Lower leg skin (tissue), 3 donors: ENCODE measurements at regions not wholly inside any gene's neighbourhood (a gene's known extent, or its start where the extent isn't known, plus 50 kb on each side); places are given as distances from the start of the nearest gene placed in this dataset.

Source experiments
- POLR2A ChIP-seq, 2 donors: fragments of 450-650 bp; IDR thresholded peaks; one replicate each; pipeline ENCODE4 v1.6.1; 2016 to 2017; ENCODE audit warnings: antibody characterized with exemption in 2 of 2, mild to moderate bottlenecking in 1 of 2, moderate library complexity in 1 of 2
- TF ChIP-seq, protein P1 (sequence below), 3 donors: fragments of 450-650 bp; IDR thresholded peaks; one replicate each; pipeline ENCODE4 v1.5.1; 2016; ENCODE audit warnings: antibody characterized with exemption in 3 of 3, mild to moderate bottlenecking in 3 of 3, moderate library complexity in 2 of 3

GRCh38 chr6:90370493-90370959 is 73.9 kb upstream of the BACH2 start:
- no peak for TF ChIP-seq POLR2A (IDR thresholded peaks at IDR 0.05)
- TF ChIP-seq, protein P1, sequence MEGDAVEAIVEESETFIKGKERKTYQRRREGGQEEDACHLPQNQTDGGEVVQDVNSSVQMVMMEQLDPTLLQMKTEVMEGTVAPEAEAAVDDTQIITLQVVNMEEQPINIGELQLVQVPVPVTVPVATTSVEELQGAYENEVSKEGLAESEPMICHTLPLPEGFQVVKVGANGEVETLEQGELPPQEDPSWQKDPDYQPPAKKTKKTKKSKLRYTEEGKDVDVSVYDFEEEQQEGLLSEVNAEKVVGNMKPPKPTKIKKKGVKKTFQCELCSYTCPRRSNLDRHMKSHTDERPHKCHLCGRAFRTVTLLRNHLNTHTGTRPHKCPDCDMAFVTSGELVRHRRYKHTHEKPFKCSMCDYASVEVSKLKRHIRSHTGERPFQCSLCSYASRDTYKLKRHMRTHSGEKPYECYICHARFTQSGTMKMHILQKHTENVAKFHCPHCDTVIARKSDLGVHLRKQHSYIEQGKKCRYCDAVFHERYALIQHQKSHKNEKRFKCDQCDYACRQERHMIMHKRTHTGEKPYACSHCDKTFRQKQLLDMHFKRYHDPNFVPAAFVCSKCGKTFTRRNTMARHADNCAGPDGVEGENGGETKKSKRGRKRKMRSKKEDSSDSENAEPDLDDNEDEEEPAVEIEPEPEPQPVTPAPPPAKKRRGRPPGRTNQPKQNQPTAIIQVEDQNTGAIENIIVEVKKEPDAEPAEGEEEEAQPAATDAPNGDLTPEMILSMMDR (IDR thresholded peaks at IDR 0.05), result no peak
